ENCODE measurements at regions not wholly inside any gene's neighbourhood (a gene's known extent, or its start where the extent isn't known, plus 50 kb on each side); places are given as distances from the start of the nearest gene placed in this dataset.

DNA sequence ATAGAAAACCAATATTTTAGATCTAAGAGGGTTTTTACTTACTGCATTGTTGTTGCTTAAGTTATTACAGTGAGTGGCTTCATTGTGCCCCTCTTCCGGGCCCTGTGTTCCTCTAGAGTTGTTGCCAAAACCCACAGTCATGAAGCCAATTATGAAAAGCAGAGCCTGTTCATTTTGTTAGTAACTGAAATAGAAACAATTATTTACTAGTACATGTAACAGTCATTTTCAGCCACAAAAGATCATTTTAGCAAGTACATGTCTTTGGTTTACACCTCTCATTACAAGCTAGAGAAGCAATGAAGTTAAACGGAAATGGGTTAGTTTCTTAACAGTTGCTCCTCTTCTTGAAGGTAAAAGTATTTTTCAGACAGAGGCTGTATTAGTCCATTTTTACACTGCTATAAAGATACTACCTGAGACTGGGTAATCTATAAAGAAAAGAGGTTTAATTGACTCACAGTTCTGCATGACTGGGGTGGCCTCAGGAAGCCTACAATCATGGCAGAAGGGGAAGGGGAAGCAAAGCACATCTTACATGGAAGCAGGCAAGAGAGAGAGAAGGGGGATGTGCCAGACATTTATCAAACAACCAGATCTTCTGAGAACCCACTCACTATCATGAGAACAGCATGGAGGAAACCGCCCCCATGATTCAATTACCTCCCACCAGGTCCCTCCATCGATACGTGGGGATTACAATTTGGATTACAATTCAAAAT is 380.5 kb downstream of the SFMBT2 start:
- TF ChIP-seq, protein P1, sequence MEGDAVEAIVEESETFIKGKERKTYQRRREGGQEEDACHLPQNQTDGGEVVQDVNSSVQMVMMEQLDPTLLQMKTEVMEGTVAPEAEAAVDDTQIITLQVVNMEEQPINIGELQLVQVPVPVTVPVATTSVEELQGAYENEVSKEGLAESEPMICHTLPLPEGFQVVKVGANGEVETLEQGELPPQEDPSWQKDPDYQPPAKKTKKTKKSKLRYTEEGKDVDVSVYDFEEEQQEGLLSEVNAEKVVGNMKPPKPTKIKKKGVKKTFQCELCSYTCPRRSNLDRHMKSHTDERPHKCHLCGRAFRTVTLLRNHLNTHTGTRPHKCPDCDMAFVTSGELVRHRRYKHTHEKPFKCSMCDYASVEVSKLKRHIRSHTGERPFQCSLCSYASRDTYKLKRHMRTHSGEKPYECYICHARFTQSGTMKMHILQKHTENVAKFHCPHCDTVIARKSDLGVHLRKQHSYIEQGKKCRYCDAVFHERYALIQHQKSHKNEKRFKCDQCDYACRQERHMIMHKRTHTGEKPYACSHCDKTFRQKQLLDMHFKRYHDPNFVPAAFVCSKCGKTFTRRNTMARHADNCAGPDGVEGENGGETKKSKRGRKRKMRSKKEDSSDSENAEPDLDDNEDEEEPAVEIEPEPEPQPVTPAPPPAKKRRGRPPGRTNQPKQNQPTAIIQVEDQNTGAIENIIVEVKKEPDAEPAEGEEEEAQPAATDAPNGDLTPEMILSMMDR (IDR thresholded peaks at IDR 0.05; ENCODE audit: low read depth, low read length): no peak
- TF ChIP-seq POLR2A (IDR thresholded peaks at IDR 0.05; ENCODE audit: extremely low read depth, insufficient read length): no peak

Data from NB4 (cell line).